Muscle of leg (tissue), 3 donors: ENCODE measurements at regions not wholly inside any gene's neighbourhood (a gene's known extent, or its start where the extent isn't known, plus 50 kb on each side); places are given as distances from the start of the nearest gene placed in this dataset.
"Not testable (repeated sequence)": the region's sequence is repeated elsewhere in the genome, so short reads cannot be mapped to it uniquely, and the experiment has no call there.

Experiments used
- DNase-seq: peaks from one replicate; pipeline ENCODE4 v3.0.0; 2013
- H3K27ac ChIP-seq: one replicate; pipeline ENCODE4 v1.5.1; 2013; ENCODE audit warnings: mild to moderate bottlenecking, low read length, control low read depth
- H3K27me3 ChIP-seq: one replicate; pipeline ENCODE4 v1.6.1; 2013; ENCODE audit warnings: low read length; ENCODE audit not compliant: control insufficient read depth, insufficient read depth
- H3K36me3 ChIP-seq: one replicate; pipeline ENCODE4 v1.6.1; 2013; ENCODE audit warnings: low read length; ENCODE audit not compliant: control insufficient read depth, insufficient read depth
- H3K4me1 ChIP-seq: one replicate; pipeline ENCODE4 v1.6.1; 2013; ENCODE audit warnings: low read length; ENCODE audit not compliant: control insufficient read depth, insufficient read depth
- H3K4me3 ChIP-seq: one replicate; pipeline ENCODE4 v1.5.1; 2013; ENCODE audit warnings: low read length, control low read depth
- H3K9me3 ChIP-seq: replicated peaks from 2 replicates; pipeline ENCODE4 v1.6.1; 2013; ENCODE audit warnings: low read depth, low read length; ENCODE audit not compliant: control insufficient read depth
- WGBS: methylation state at CpG from one replicate; pipeline ENCODE4 v1.1.5; 2013; ENCODE audit warnings: missing lambda C conversion rate; ENCODE audit not compliant: insufficient coverage; 5-methylcytosine and 5-hydroxymethylcytosine counted together

- WGBS: no CpG with 5 or more reads among the region's 1 CpG
- not testable (repeated sequence) for H3K27ac ChIP-seq, H3K4me1 ChIP-seq, H3K36me3 ChIP-seq, H3K27me3 ChIP-seq, H3K4me3 ChIP-seq, H3K9me3 ChIP-seq, DNase-seq
Measured at GRCh38 chrX:74030766-74031165, 178.3 kb upstream of the XIST start.

- H3K9me3 ChIP-seq: peaks cover 10% of the 10 kb centered on the region
- not testable (repeated sequence) for H3K4me3 ChIP-seq, H3K36me3 ChIP-seq, H3K4me1 ChIP-seq, DNase-seq, H3K27me3 ChIP-seq, H3K27ac ChIP-seq
- WGBS: 83% methylated on average over 1 of the region's 3 CpGs
Measured at GRCh38 chrX:74025145-74025544, 172.6 kb upstream of the XIST start.

- Histone ChIP-seq H3K36me3 (no peaks in the 10 kb centered on the region), H3K4me3 (no peak overlapping the region), H3K27me3 (no peaks in the 10 kb centered on the region), H3K9me3 (peaks cover 18% of the 10 kb centered on the region), H3K27ac (no peak overlapping the region), H3K4me1 (no peaks in the 10 kb centered on the region)
- WGBS: no CpG with 5 or more reads among the region's 2 CpGs
- DNase-seq: no peak
Measured at GRCh38 chrX:74023203-74023602, 170.7 kb upstream of the XIST start.

- peaks cover 18% of the 10 kb centered on the region for H3K9me3 ChIP-seq
- no peak for DNase-seq
- 90% methylated on average over 5 of the region's 8 CpGs for WGBS
Measured at GRCh38 chrX:74018253-74018652, 165.7 kb upstream of the XIST start.

GRCh38 chrX:74015379-74016019 is 163.0 kb upstream of the XIST start:
- Histone ChIP-seq H3K4me3 (no peak overlapping the region), H3K27ac (no peak overlapping the region), H3K27me3 (no peaks in the 10 kb centered on the region), H3K4me1 (no peaks in the 10 kb centered on the region), H3K9me3 (peaks cover 9% of the 10 kb centered on the region), H3K36me3 (no peaks in the 10 kb centered on the region)
- 29% methylated on average over 1 of the region's 7 CpGs for WGBS
- peak; percentile 55 for DNase-seq

More at GRCh38 chrX:74018253-74018652, 165.7 kb upstream of the XIST start:
- no peaks in the 10 kb centered on the region for H3K36me3 ChIP-seq
- no peak overlapping the region for H3K27ac ChIP-seq
- H3K4me1 ChIP-seq: no peaks in the 10 kb centered on the region
- no peak overlapping the region for H3K4me3 ChIP-seq
- H3K27me3 ChIP-seq: no peaks in the 10 kb centered on the region

GRCh38 chrX:74009041-74009440 is 156.5 kb upstream of the XIST start:
- H3K27ac ChIP-seq: no peak overlapping the region
- no peaks in the 10 kb centered on the region for H3K4me1 ChIP-seq
- H3K27me3 ChIP-seq: no peaks in the 10 kb centered on the region
- DNase-seq: no peak
- no peaks in the 10 kb centered on the region for H3K9me3 ChIP-seq
- no CpG with 5 or more reads among the region's 2 CpGs for WGBS
- no peaks in the 10 kb centered on the region for H3K36me3 ChIP-seq
- H3K4me3 ChIP-seq: no peak overlapping the region

GRCh38 chrX:73992019-73992418 is 139.5 kb upstream of the XIST start:
- Histone ChIP-seq H3K27ac (no peak overlapping the region), H3K27me3 (no peaks in the 10 kb centered on the region), H3K36me3 (peaks cover 3% of the 10 kb centered on the region), H3K9me3 (peaks cover 6% of the 10 kb centered on the region), H3K4me3 (no peak overlapping the region), H3K4me1 (no peaks in the 10 kb centered on the region)
- no peak for DNase-seq
- 100% methylated on average over 2 of the region's 6 CpGs for WGBS

- Histone ChIP-seq H3K4me1 (no peaks in the 10 kb centered on the region), H3K27me3 (no peaks in the 10 kb centered on the region), H3K9me3 (no peaks in the 10 kb centered on the region), H3K27ac (no peak overlapping the region), H3K36me3 (peaks cover 5% of the 10 kb centered on the region), H3K4me3 (no peak overlapping the region)
- DNase-seq: no peak
Measured at GRCh38 chrX:73987166-73987565, 134.7 kb upstream of the XIST start.

GRCh38 chrX:73979551-73980131 is 127.1 kb upstream of the XIST start:
- no peak for DNase-seq
- Histone ChIP-seq H3K36me3 (peaks cover 2% of the 10 kb centered on the region), H3K27ac (no peak overlapping the region), H3K9me3 (no peaks in the 10 kb centered on the region), H3K4me3 (no peak overlapping the region), H3K27me3 (no peaks in the 10 kb centered on the region), H3K4me1 (no peaks in the 10 kb centered on the region)
- 40% methylated on average over 2 of the region's 5 CpGs for WGBS

- Histone ChIP-seq H3K4me1 (no peaks in the 10 kb centered on the region), H3K27me3 (no peaks in the 10 kb centered on the region), H3K27ac (no peak overlapping the region), H3K36me3 (no peaks in the 10 kb centered on the region), H3K4me3 (no peak overlapping the region), H3K9me3 (no peaks in the 10 kb centered on the region)
- WGBS: no CpG with 5 or more reads among the region's 8 CpGs
- DNase-seq: peak; percentile 1
Measured at GRCh38 chrX:73977542-73978169, 125.1 kb upstream of the XIST start.
